Endothelial cell of hepatic sinusoid (primary cell): ENCODE measurements at regions not wholly inside any gene's neighbourhood (a gene's known extent, or its start where the extent isn't known, plus 50 kb on each side); places are given as distances from the start of the nearest gene placed in this dataset.

Experiments
- in situ Hi-C: cut with HindIII; loops from 2 replicates; pipeline ENCODE4 v1.10.0; 2017; ENCODE audit warnings: low sequenced_read_pairs

DNA sequence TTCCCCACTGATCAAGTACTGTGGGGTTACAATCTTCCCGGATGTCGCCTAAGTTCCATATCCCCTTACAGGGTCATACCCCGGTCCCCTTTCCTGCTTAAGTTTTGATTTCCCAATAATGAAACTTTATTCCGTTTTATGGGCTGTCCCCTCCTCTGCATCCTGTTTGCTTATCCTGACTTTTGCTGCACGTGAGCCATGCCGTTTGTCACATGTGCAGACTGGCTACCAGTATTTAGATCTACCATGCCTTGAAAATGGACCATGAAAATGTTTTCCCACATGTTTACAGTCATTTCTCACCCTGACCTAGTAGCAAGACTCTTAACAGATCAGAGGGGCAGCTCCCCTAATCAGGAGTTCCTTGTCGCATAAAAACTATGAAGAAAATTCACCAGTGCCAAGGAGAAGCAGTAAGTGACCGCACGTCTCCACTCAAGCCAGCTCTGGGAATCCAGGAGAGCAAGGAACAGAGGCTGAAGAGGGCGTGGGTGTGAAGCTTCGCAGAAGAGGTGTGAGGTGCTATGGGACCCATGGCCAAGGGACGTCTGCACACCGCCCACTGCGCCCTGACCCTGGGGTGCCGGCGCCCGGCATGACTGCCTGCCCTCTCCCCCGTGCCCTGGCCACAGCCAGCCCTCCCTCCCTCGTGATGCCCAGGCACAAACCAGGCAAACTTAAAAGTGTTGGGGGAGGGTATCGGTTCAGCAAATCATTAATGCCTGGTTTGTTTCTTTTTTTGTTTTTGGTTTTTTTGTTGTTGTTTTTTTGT lies 440.8 kb upstream of the SALL3 start:
- in situ Hi-C loops: no loop called here

DNA sequence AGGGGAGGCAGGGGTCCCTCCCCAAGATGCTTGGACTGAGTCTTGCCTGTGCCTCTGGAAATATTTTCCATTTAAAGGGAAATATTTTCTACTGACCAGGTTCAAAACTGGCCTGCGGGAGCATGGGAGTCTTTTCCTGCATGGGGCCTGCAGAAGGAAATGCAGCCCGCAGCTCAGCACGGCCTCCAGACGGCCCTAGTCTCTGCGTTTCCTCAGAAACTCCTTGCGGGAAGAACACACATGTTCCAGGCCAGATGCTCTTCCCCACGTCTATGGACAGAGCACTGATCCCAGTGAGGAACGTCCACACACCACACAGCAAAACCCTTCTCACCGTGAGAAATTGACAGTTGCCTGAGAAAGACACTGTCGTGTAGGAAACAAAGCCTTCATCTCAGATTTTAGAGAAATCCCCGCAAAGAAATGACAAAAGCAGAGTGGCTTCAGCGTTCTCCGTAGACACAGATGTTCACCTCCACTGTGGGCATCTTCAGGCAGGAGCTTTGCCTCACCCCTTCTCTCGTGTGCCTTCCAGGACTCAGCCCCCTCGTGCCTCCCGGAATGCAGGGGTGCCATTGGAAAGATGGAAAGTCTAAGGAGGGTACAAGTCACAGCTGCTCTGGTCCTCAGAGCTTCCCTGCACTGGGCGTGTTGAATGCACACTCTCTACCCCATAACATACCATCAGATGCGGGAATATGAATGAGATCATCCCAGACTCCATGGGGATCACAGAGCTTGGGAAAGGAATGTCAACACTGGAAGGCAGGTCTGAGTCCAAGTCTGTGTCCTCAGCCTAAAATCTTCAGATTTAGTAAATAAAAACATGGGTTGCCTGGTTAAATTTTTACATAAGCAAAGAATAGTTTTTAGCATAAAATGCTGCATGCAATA lies 438.7 kb upstream of the SALL3 start:
- in situ Hi-C loops: loop anchor here (5.0 kb wide), 1 partner anchor 221 kb away; no protein-coding TSS in a partner anchor

DNA sequence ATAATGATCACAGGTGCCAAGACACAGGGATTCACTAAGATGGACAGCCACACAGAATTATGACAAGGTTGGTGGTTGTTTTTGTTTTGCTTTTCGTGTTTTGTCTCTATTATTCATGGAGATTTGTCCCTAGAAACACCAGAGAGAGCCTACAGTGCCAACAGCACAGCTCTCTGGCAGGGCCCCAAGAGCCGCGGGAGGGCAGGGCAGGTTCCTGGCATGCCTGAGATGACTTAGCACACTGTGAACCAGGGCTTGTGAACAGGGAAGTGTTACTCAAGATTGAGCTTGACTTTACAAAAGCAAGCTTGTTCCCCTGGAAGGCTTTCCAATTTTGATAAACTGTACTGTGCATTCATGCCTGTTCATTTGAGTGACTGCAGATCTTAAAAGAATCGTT lies 437.4 kb upstream of the SALL3 start:
- in situ Hi-C loops: loop anchor here (5.0 kb wide), 1 partner anchor 220 kb away; no protein-coding TSS in a partner anchor

DNA sequence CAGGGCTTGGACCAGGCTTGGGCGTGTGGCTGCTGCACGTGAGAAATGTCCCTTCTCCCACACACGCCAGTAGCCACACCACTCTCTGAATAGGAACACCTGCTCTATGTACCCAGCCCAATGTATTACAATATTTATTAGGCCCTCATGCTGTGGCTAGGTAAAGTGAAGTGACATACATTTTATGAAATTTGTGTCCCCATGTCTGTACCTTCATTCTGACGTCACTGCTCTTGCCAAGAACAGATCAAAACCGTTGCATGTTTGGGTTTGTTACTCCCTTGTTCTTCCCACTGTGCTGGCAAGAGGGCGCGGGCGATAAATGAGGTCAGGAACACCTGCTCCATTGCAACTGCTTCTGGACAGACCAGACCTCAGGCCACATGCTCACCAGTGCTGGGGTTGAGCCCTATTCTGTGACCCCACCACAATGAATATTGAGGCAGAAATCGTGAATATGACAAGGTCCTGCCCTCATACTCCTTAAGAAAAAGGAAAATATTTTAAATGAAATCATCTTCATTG lies 436.4 kb upstream of the SALL3 start:
- in situ Hi-C loops: loop anchor here (5.0 kb wide), 1 partner anchor 219 kb away; no protein-coding TSS in a partner anchor

DNA sequence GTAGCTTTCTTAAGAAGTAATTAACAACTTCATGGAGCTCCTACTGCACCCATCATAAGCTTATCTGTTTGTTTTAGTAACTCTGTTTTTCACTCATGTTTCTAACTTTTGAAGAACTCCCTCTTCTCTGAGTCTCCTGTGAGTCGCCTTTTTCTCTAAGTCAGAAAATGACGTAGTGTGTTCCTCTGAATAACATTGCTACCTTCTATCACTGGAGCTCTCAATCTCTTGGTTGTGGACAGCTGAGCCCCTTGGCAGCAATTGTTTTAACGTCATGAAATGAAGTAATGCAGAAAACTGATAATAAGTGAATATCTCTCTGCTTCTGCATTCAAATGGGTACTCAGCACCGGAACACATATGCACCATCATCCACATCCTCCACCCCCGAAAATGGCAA lies 433.3 kb upstream of the SALL3 start:
- in situ Hi-C loops: no loop called here

DNA sequence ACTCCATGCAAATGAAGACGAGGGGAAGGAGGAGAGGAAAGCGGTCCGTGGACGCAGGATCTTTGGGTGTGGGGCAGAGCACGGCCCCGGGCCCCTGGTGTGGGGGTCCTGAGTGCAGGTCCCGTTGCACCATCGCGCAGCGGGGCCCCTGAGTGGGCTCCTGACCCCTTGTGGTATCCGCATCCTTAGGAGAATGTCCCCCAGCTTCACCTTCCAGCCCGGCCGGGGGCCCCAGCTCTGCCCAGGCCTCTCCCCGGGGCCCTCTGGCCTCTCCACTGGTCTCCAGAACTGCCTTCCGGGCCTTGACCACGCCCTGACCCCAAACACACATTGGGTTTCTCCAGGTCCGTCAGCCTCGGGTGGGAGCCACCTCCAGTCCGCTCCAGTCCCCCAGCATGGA lies 431.8 kb upstream of the SALL3 start:
- in situ Hi-C loops: no loop called here

DNA sequence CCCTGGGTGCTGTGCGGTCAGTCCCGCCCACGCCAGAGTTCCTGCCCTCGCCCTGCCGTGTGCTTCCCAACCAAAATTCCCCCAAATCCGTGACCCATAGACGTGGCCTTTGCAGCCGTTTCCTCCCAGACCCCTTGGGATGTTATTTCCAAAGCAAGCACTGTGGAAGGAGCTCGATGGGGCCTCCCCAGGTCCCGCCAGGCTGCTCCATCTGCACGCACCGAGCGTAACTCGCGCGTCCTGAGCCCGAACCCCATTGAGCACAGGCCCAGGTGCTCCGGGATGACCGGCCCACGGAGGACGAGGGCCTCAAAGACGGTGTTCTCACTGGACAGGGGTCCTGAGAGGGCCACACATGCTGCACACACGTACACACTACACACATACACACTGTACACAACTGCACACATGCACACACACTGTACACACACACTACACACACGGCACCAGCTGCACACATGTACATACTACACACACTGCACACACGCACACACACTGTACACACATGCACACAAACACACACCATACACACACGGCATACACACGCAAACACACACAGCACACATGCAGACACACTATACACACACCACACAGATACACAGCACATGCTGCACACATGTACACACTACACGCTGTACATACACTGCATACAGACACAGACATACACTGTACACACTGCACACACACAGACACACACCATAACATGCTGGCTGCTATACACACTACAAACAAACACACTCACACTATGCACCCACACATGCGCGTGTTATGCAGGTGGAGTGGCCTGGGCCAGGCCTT lies 431.2 kb upstream of the SALL3 start:
- in situ Hi-C loops: no loop called here

DNA sequence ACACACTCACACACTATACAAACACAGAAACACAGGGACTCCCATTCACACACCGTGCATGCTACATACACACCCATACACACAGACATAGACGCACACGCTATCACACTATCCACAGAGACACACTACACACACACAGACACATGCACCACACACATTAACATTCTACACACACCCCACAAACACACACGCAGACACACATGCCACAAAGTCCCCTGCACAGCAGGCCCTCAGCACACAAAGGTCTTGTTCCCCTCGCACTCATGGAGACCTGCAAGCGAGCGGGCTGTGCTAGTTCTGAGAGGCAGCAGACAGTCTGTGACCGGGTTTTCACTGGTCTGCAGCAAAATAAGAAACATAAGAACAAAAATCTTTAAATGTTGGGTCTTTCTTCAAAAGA lies 429.6 kb upstream of the SALL3 start:
- in situ Hi-C loops: no loop called here

DNA sequence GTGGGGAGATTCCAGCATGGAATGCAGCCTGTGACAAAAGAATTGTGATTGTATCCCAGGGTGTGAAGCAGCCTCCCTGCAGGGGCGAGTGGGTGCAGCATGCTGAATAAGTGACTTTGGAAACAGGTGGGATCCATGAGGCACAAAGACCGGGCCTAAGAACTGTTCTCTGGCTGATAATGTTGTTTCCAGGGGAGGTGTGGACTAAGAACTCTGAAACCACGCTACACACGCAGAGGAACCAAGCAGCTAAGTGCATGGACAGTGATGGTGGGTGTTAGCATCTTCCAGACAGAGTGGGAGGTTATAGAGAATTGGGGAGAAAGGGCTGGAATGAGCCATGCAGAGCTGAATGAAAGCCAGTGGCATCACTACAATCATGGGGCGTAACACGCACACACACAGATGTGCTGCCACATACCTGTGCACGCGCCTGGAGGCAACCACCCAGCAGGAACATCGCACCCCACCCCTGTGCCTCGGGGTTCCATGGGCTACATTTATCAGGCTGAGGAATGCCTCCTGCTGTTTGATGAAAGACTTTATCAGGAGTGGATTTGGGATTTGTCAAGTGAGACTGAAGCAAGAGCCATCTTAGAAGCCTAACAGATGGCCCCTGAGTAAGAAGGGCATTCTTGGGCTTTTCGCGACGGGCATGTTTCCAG lies 424.5 kb upstream of the SALL3 start:
- in situ Hi-C loops: no loop called here

DNA sequence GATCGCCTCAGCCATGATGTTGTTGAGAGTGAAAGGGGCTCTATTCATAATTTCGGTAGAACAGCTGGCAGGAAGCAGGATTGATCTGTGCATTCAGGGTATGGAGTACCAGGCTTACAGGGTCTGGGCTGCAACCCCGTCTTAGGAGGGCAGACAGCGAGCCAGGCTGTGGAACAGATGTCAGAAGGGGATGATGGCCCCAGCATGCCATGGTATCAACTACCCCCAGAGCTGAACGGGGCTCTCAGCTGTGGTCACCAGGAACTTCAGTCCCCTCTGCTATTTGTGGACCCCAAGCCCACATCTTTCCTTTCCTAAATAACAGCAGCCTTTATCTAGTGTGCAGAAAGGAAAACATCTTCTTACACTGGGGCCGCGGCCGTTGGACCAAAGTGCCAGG lies 422.2 kb upstream of the SALL3 start:
- in situ Hi-C loops: no loop called here

DNA sequence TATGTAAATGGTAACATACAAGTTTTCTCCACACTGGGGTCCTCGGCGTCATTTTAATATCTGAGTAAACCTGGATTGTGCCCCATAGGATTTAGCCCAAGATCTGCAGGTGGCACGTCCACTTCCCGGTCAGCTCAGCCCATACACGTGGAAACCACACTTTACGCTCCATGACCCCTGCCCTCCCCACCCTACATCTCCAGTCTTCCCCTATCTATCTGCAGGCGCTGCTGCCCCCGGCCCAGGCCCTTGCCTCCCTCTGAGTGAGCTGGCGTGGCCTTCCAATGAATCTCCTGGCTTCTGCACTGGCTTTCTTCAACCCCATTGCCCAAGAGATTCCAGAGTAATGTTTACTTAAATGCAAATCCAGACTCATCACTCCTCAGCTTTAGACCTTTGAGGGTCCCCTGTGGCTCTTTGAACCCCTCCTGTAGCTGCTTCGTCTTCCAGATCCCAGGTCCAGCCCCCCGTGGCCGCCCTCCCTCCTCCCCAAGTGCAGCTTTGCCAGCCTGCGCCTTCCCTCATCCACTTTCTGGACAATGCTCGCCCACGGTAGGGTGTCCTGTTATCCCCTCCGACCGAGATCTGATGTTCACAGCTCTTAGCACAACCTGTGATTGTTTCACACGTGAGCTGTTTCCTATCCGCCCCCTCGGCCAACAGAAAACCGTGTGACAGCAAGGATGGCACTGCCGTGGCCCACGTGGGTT lies 421.4 kb upstream of the SALL3 start:
- in situ Hi-C loops: no loop called here

DNA sequence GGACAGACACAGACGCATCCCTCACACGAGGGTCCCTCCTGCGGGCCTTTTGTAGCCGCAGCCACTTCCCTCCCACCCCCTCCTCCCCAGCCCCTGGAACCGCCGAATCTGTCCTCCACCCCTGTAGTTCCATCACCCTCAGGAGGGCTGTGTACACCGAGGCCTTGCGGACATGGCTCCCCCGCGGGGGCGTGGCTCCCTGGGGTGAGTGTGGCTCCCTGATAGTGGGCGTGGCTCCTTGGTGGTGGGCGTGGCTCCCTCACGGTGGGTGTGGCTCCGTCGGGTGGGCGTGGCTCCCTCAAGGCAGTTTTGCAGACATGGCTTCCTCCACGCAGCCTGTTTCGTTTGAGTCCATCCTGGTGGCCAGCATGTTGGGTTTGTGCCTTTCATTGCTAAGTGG lies 420.7 kb upstream of the SALL3 start:
- in situ Hi-C loops: no loop called here

DNA sequence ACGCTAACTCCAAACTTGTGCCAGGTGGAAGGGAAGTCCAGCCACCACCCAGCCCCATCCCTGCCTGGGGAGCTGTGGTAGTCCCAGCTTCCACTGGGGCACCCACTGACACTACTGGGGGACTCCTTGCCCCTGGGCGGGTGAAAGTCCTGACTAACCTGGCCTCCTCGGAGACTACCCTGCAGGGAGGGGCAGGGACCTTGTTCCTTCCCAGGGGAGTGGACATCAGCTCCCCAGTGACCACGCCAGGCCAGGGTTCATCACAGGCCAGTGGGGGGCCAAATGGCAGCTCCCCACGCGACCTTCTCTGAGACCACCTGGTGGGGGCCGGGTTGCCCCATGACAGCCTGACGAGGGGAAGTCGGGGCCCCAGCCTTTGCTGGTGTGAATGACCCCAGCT lies 420.0 kb upstream of the SALL3 start:
- in situ Hi-C loops: no loop called here

DNA sequence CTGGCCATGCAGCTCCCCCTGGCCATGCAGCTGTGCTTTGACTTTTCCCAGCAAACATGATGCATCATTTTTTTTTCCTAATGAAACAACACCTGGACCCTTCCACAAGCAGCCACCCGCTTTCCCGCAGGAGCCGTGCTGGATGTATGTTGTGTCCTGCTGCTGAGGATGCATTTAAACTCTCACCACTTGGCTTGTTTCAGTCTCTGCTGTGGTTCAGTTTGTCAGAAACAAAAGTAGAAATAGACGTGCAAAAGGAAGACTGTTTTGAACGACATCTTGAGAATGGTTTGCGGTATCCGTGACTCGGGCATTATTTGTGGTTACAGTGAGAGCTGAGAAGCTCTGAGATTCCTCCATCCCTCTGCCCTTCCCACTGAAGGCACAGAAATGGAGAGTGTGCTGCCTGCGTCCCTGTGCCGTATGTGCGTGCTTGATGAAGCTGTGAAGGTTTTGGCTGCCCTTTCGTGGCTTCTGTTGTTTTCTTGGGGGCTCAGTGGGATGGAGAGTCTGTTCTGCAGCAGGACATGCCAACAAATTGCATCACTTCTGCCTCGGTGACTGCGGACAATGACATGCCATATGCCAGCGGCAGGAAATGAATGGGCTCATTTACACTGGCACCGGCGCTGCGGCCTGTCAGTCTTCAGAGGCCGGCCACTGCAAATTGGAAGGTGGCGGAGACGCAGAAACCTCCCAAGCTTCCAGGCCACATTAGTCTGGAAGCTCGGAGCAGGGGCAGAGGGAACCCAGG lies 417.7 kb upstream of the SALL3 start:
- in situ Hi-C loops: no loop called here

DNA sequence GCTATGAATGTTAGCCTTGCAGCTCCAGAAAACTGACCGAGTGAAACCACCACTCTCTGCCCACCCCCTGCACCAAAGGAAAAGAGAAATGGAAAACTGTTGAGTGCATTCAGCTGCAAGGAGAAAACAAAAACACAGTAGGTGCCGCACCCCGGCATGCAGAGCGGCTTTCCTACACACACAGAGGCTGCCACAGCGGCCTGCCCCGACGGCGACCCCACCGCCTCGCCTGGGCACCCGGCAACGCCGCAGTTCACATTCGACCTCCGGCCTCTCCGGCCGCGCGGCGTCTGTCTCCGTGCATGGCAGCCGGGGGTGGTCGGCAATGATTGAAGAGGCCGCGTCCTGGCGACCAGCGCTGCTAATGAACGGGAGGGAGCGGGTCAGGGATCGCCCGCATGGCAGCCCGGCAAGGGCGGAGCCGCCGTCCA lies 417.1 kb upstream of the SALL3 start:
- in situ Hi-C loops: no loop called here

DNA sequence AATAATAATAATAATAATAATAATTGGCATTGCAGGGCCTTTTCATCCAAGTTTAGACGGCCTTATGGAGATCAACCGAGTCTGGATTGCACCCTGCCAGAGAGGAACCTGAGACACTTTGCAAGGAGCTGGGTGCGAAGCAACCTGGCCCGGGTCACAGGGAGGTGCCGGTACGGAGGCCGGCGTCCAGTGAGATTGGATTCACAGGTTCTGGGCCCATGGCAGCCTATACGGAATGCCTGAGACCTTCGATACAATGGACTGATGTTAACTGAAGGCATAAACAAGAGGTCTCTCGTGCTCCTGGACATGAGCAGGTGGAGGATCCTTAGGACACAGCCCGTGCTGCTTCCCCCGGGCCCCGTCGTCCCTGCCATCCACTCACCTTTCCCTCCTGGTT lies 416.5 kb upstream of the SALL3 start:
- in situ Hi-C loops: no loop called here

DNA sequence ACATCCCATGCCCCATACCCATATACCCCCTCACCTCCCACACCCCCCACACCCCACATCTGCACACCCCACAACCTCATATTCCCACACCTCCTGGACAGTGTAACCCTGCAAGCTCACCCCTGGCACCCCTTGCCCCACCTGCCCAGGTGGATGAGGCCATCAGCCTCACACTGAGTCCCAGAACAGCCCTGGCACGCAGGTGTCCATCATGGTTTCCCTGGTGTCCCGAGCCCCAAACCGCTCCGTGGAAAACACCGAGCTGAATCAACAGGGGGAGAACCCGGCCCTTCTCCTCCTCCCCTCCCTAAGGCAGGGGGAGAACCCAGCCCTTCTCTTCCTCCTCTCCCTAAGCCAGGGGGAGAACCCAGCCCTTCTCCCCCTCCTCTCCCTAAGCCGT lies 415.6 kb upstream of the SALL3 start:
- in situ Hi-C loops: no loop called here

DNA sequence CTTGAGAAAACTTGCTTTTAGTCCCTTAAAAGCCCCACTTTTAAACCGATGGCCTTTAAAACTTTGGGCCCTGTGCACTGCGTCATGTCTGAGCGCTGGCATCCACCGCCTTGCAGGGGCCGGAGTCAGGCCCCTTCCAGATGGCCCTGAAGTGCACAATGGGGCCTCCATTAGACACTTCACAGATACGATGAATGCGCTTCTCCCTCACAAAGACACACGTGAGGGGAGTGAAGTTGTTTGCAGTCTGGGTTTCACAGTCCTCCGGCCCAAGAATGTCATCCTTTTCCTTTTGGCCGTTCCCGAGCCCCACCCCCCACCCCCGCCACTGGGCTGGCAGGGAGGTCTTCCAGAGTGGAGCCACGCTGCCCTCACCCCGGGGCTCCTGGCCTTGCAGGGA lies 415.1 kb upstream of the SALL3 start:
- in situ Hi-C loops: no loop called here

DNA sequence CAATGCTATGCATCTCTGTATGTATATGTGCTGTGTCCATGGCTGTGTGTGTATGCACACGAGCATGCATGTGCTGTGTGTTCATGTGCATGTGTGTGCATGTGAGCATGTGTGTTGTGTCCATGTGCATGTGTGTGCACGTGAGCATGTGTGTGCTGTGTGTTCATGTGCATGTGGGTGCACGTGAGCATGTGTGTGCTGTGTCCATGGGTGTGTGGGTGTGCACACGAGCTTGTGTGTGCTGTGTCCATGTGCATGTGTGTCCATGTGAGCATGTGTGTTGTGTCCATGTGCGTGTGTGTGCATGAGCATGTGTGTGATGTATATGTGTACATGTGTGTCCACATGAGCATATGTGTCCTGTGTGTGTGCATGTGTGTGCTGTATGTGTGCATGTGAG lies 414.4 kb upstream of the SALL3 start:
- in situ Hi-C loops: no loop called here
